ENCODE measurements at regions not wholly inside any gene's neighbourhood (a gene's known extent, or its start where the extent isn't known, plus 50 kb on each side); places are given as distances from the start of the nearest gene placed in this dataset.

DNA sequence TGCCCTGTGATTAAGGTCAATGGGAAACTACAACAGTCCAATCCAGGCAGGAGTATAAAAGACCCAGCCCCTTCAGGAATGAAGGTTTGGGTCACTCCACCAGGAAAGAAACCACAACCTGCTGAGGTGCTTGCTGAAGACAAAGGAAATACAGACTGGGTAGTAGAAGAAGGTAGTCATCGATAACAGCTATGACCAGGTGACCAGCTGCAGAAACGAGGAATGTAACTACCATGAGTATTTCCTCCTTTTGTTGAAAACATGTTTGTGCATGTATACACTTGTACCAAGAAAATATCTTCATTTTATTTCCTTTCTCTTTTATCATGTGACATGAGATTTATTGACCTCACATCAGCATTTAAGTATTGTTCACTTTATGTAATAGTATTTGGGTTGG lies 409.1 kb downstream of the FOXG1 start:
- ChIA-PET CTCF (no interaction called here), POLR2A (no interaction called here)
- peaks cover 0 to 4% (median 0%) of the 10 kb centered on the region in 3 donors for H3K9me3 ChIP-seq (ENCODE audit: control extremely low read depth in 1 of 3, control insufficient read depth in 2 of 3, insufficient read depth in 1 of 3, low read length in 2 of 3)
- H3K27ac ChIP-seq (ENCODE audit: low read length in 2 of 2) = no peak overlapping the region
- ATAC-seq (ENCODE audit: low read depth) (no peak), DNase-seq (no peak)
- no peak overlapping the region for H3K4me2 ChIP-seq (replicated peaks; ENCODE audit: low read depth, low read length, poor library complexity, severe bottlenecking)
- no CpG with 5 or more reads among the region's 2 CpGs for WGBS (ENCODE audit: insufficient coverage)
- Mint-ChIP-seq H3K27ac (no peak overlapping the region), H3K9me3 (ENCODE audit: insufficient read depth) (peaks cover 2% of the 10 kb centered on the region), H3K4me1 (no peaks in the 10 kb centered on the region), H3K4me3 (no peak overlapping the region), H3K27me3 (no peaks in the 10 kb centered on the region)
- H4K20me1 ChIP-seq (ENCODE audit: control insufficient read depth, insufficient read depth, low read length, poor library complexity, severe bottlenecking) = no peaks in the 10 kb centered on the region
- no peak overlapping the region for H3K9ac ChIP-seq (ENCODE audit: low read length)
- intact Hi-C loops (cut with micrococcal nuclease) = no loop called here
- no peaks in the 10 kb centered on the region for H3K4me1 ChIP-seq (ENCODE audit: control insufficient read depth in 2 of 2, insufficient read depth in 2 of 2, low read length in 2 of 2)
- no peak overlapping the region for H3K4me3 ChIP-seq (ENCODE audit: control extremely low read depth in 1 of 5, extremely low read depth in 1 of 5, insufficient read depth in 1 of 5, low read depth in 2 of 5, low read length in 4 of 5)
- H3K79me2 ChIP-seq (ENCODE audit: control insufficient read depth, insufficient read depth, low read length) = no peaks in the 10 kb centered on the region
- H3K27me3 ChIP-seq (replicated peaks in 1 of 4; ENCODE audit: control extremely low read depth in 1 of 4, control insufficient read depth in 3 of 4, insufficient read depth in 4 of 4, low read length in 3 of 4) = no peaks in the 10 kb centered on the region
- no peaks in the 10 kb centered on the region for H3K36me3 ChIP-seq (replicated peaks in 1 of 2; ENCODE audit: control extremely low read depth in 1 of 2, control insufficient read depth in 1 of 2, extremely low read depth in 1 of 2, insufficient read depth in 2 of 2, low read length in 1 of 2)
- TF ChIP-seq EZH2 (IDR thresholded peaks at IDR 0.05; ENCODE audit: borderline replicate concordance, insufficient read depth, low read depth, low read length, poor library complexity, severe bottlenecking) = no peak
- TF ChIP-seq, protein P1, sequence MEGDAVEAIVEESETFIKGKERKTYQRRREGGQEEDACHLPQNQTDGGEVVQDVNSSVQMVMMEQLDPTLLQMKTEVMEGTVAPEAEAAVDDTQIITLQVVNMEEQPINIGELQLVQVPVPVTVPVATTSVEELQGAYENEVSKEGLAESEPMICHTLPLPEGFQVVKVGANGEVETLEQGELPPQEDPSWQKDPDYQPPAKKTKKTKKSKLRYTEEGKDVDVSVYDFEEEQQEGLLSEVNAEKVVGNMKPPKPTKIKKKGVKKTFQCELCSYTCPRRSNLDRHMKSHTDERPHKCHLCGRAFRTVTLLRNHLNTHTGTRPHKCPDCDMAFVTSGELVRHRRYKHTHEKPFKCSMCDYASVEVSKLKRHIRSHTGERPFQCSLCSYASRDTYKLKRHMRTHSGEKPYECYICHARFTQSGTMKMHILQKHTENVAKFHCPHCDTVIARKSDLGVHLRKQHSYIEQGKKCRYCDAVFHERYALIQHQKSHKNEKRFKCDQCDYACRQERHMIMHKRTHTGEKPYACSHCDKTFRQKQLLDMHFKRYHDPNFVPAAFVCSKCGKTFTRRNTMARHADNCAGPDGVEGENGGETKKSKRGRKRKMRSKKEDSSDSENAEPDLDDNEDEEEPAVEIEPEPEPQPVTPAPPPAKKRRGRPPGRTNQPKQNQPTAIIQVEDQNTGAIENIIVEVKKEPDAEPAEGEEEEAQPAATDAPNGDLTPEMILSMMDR (IDR thresholded peaks at IDR 0.05) = no peak
- no peak overlapping the region for H2AFZ ChIP-seq (ENCODE audit: insufficient read depth, low read depth, low read length, poor library complexity, severe bottlenecking)

DNA sequence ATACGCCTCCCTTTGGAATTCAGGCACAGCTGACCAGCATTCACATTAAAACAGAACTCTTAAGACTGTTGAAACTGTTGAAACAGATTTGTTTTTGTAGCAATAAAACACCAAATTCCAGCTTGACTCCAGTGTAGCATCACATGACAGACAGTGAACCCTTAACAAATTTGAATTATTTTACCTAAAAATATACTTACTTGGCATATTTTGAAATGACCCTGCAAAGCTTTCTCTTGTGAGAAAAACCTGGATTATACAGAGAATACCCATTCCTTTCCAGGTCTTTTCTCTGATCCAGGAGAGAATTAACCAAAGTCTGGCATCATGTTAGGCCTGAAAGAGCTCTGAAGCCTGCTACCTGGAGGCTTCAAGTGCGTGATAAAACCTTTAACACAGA lies 410.3 kb downstream of the FOXG1 start:
- H3K4me1 ChIP-seq (ENCODE audit: control insufficient read depth in 2 of 2, insufficient read depth in 2 of 2, low read length in 2 of 2) = no peaks in the 10 kb centered on the region
- ATAC-seq (ENCODE audit: low read depth) (no peak), DNase-seq (no peak)
- no peaks in the 10 kb centered on the region for H4K20me1 ChIP-seq (ENCODE audit: control insufficient read depth, insufficient read depth, low read length, poor library complexity, severe bottlenecking)
- TF ChIP-seq, protein P1 (IDR thresholded peaks at IDR 0.05) = no peak
- TF ChIP-seq EZH2 (IDR thresholded peaks at IDR 0.05; ENCODE audit: borderline replicate concordance, insufficient read depth, low read depth, low read length, poor library complexity, severe bottlenecking) = no peak
- H3K27ac ChIP-seq (ENCODE audit: low read length in 2 of 2) = no peak overlapping the region
- no peak overlapping the region for H2AFZ ChIP-seq (ENCODE audit: insufficient read depth, low read depth, low read length, poor library complexity, severe bottlenecking)
- CTCF ChIA-PET = no interaction called here
- Mint-ChIP-seq H3K27ac (no peak overlapping the region), H3K4me3 (no peak overlapping the region), H3K4me1 (no peaks in the 10 kb centered on the region), H3K9me3 (ENCODE audit: insufficient read depth) (no peaks in the 10 kb centered on the region), H3K27me3 (no peaks in the 10 kb centered on the region)
- H3K9me3 ChIP-seq (ENCODE audit: control extremely low read depth in 1 of 3, control insufficient read depth in 2 of 3, insufficient read depth in 1 of 3, low read length in 2 of 3) = peaks cover 0 to 4% (median 0%) of the 10 kb centered on the region in 3 donors
- WGBS (ENCODE audit: insufficient coverage) = no CpG with 5 or more reads among the region's 2 CpGs
- POLR2A ChIA-PET = no interaction called here
- H3K27me3 ChIP-seq (replicated peaks in 1 of 4; ENCODE audit: control extremely low read depth in 1 of 4, control insufficient read depth in 3 of 4, insufficient read depth in 4 of 4, low read length in 3 of 4) = no peaks in the 10 kb centered on the region
- H3K4me3 ChIP-seq (ENCODE audit: control extremely low read depth in 1 of 5, extremely low read depth in 1 of 5, insufficient read depth in 1 of 5, low read depth in 2 of 5, low read length in 4 of 5) = no peak overlapping the region
- no peak overlapping the region for H3K4me2 ChIP-seq (replicated peaks; ENCODE audit: low read depth, low read length, poor library complexity, severe bottlenecking)
- H3K79me2 ChIP-seq (ENCODE audit: control insufficient read depth, insufficient read depth, low read length) = no peaks in the 10 kb centered on the region
- intact Hi-C loops (cut with micrococcal nuclease) = no loop called here
- no peak overlapping the region for H3K9ac ChIP-seq (ENCODE audit: low read length)
- no peaks in the 10 kb centered on the region for H3K36me3 ChIP-seq (replicated peaks in 1 of 2; ENCODE audit: control extremely low read depth in 1 of 2, control insufficient read depth in 1 of 2, extremely low read depth in 1 of 2, insufficient read depth in 2 of 2, low read length in 1 of 2)

All from B cell (primary cell).